DOHH2 (cell line): ENCODE measurements at regions not wholly inside any gene's neighbourhood (a gene's known extent, or its start where the extent isn't known, plus 50 kb on each side); places are given as distances from the start of the nearest gene placed in this dataset.

Experiments used
- H3F3A ChIP-seq: fragments of 200-600 bp; sonication (generic), shearing (Covaris generic); 2 replicates; pipeline ENCODE4 v1.6.0; 2016; ENCODE audit warnings: antibody characterized with exemption, mild to moderate bottlenecking; ENCODE audit not compliant: control insufficient read depth, insufficient read depth
- H3K27ac ChIP-seq: fragments of 200-600 bp; sonication (generic); 2 replicates; pipeline ENCODE4 v1.5.1; 2014; ENCODE audit warnings: low read depth, mild to moderate bottlenecking, low read length, moderate library complexity
- H3K27me3 ChIP-seq: fragments of 200-600 bp; sonication (generic); 2 replicates; pipeline ENCODE4 v1.6.1; 2014; ENCODE audit warnings: mild to moderate bottlenecking, low read length, mixed read lengths; ENCODE audit not compliant: control insufficient read depth
- H3K36me3 ChIP-seq: fragments of 200-600 bp; sonication (generic); 2 replicates; pipeline ENCODE4 v1.6.1; 2014; ENCODE audit warnings: mild to moderate bottlenecking, low read length, moderate library complexity, mixed read lengths; ENCODE audit not compliant: control insufficient read depth
- H3K4me1 ChIP-seq: fragments of 200-600 bp; sonication (generic); 2 replicates; pipeline ENCODE4 v1.6.1; 2014; ENCODE audit warnings: mild to moderate bottlenecking, low read length, mixed read lengths; ENCODE audit not compliant: control insufficient read depth
- H3K4me2 ChIP-seq: fragments of 200-600 bp; sonication (generic); 2 replicates; pipeline ENCODE4 v1.6.0; 2014; ENCODE audit warnings: mild to moderate bottlenecking, low read length, moderate library complexity
- H3K4me3 ChIP-seq: fragments of 200-600 bp; sonication (generic); 2 replicates; pipeline ENCODE4 v1.5.1; 2014; ENCODE audit warnings: mild to moderate bottlenecking, low read length, mixed read lengths
- H3K79me2 ChIP-seq: fragments of 200-600 bp; sonication (generic); 2 replicates; pipeline ENCODE4 v1.6.1; 2014; ENCODE audit warnings: mild to moderate bottlenecking, low read length, mixed read lengths; ENCODE audit not compliant: control insufficient read depth
- H3K9me2 ChIP-seq: fragments of 200-600 bp; sonication (generic); replicated peaks from 2 replicates; pipeline ENCODE4 v1.6.1; 2014; ENCODE audit warnings: mild to moderate bottlenecking, low read length, mixed read lengths; ENCODE audit not compliant: control insufficient read depth
- H3K9me3 ChIP-seq: fragments of 200-600 bp; sonication (generic); 2 replicates; pipeline ENCODE4 v1.6.1; 2014; ENCODE audit warnings: antibody characterized with exemption, low read length, mixed read lengths; ENCODE audit not compliant: control insufficient read depth, insufficient read depth
- H4K20me1 ChIP-seq: fragments of 200-600 bp; sonication (generic); 2 replicates; pipeline ENCODE4 v1.6.0; 2014; ENCODE audit warnings: low read depth, mild to moderate bottlenecking, antibody characterized with exemption, low read length, moderate library complexity; ENCODE audit not compliant: control insufficient read depth, insufficient read depth
- CTCF ChIP-seq: fragments of 200-600 bp; sonication (generic); IDR thresholded peaks from one replicate; pipeline ENCODE4 v1.5.1; 2014; ENCODE audit warnings: antibody characterized with exemption, mild to moderate bottlenecking, low read depth, low read length; ENCODE audit not compliant: poor library complexity, severe bottlenecking
- EZH2phosphoT487 ChIP-seq: fragments of 200-600 bp; sonication (generic); IDR thresholded peaks from 2 replicates; pipeline ENCODE4 v1.6.1; 2017; ENCODE audit warnings: borderline replicate concordance, mild to moderate bottlenecking, antibody characterized with exemption, low read length, moderate library complexity, mixed read lengths

GRCh38 chr13:80866921-80867320 lies 526.0 kb upstream of the SPRY2 start:
- no peak overlapping the region for H3K4me3 ChIP-seq
- H4K20me1 ChIP-seq, result no peaks in the 10 kb centered on the region
- H3K4me1 ChIP-seq, result no peaks in the 10 kb centered on the region
- no peaks in the 10 kb centered on the region for H3K27me3 ChIP-seq
- no peaks in the 10 kb centered on the region for H3K9me3 ChIP-seq
- H3K9me2 ChIP-seq, result no peaks in the 10 kb centered on the region
- no peaks in the 10 kb centered on the region for H3K36me3 ChIP-seq
- H3F3A ChIP-seq, result no peaks in the 10 kb centered on the region
- H3K4me2 ChIP-seq, result no peak overlapping the region
- H3K27ac ChIP-seq, result no peak overlapping the region
- TF ChIP-seq EZH2phosphoT487 (no peak), CTCF (no peak)
- H3K79me2 ChIP-seq, result no peaks in the 10 kb centered on the region

- Histone ChIP-seq H3K9me3 (no peaks in the 10 kb centered on the region), H3K4me1 (no peaks in the 10 kb centered on the region), H3K4me3 (no peak overlapping the region), H3K4me2 (no peak overlapping the region), H3K79me2 (no peaks in the 10 kb centered on the region), H3K36me3 (no peaks in the 10 kb centered on the region), H3K27me3 (no peaks in the 10 kb centered on the region), H3K27ac (no peak overlapping the region), H3F3A (no peaks in the 10 kb centered on the region), H3K9me2 (no peaks in the 10 kb centered on the region), H4K20me1 (no peaks in the 10 kb centered on the region)
- TF ChIP-seq CTCF (no peak), EZH2phosphoT487 (no peak)
These were observed 524.4 kb upstream of the SPRY2 start for GRCh38 chr13:80865329-80865728.

GRCh38 chr13:80862456-80862855 lies 521.5 kb upstream of the SPRY2 start:
- TF ChIP-seq CTCF (no peak), EZH2phosphoT487 (no peak)
- H3K27ac ChIP-seq, result no peak overlapping the region
- H3K79me2 ChIP-seq, result no peaks in the 10 kb centered on the region
- H3K4me1 ChIP-seq, result no peaks in the 10 kb centered on the region
- H3K9me2 ChIP-seq, result no peaks in the 10 kb centered on the region
- H3K36me3 ChIP-seq, result no peaks in the 10 kb centered on the region
- H3K27me3 ChIP-seq, result no peaks in the 10 kb centered on the region
- H3F3A ChIP-seq, result no peaks in the 10 kb centered on the region
- no peak overlapping the region for H3K4me3 ChIP-seq
- H3K4me2 ChIP-seq, result no peak overlapping the region
- H3K9me3 ChIP-seq, result no peaks in the 10 kb centered on the region
- no peaks in the 10 kb centered on the region for H4K20me1 ChIP-seq

- H3K9me2 ChIP-seq, result no peaks in the 10 kb centered on the region
- H3K9me3 ChIP-seq, result no peaks in the 10 kb centered on the region
- H3F3A ChIP-seq, result no peaks in the 10 kb centered on the region
- H3K4me1 ChIP-seq, result no peaks in the 10 kb centered on the region
- H3K79me2 ChIP-seq, result no peaks in the 10 kb centered on the region
- no peaks in the 10 kb centered on the region for H3K36me3 ChIP-seq
- H4K20me1 ChIP-seq, result no peaks in the 10 kb centered on the region
- no peak overlapping the region for H3K4me3 ChIP-seq
- TF ChIP-seq CTCF, result no peak
- TF ChIP-seq EZH2phosphoT487, result no peak
- H3K27me3 ChIP-seq, result no peaks in the 10 kb centered on the region
- no peak overlapping the region for H3K27ac ChIP-seq
- no peak overlapping the region for H3K4me2 ChIP-seq
These were observed 519.9 kb upstream of the SPRY2 start for GRCh38 chr13:80860845-80861244.
